HFF-Myc (cell line): ENCODE measurements at regions not wholly inside any gene's neighbourhood (a gene's known extent, or its start where the extent isn't known, plus 50 kb on each side); places are given as distances from the start of the nearest gene placed in this dataset.

Experiments
- DNase-seq: peaks from one replicate; pipeline ENCODE4 v3.0.0-alpha.2; 2011; ENCODE audit warnings: low read depth; ENCODE audit errors: extremely low read depth
- H3K4me3 ChIP-seq: replicated peaks from 2 replicates; pipeline ENCODE4 v1.5.1; 2011; ENCODE audit warnings: low read depth, mild to moderate bottlenecking, control low read depth, low read length
- CTCF ChIP-seq: IDR thresholded peaks from 2 replicates; pipeline ENCODE4 v1.5.1; 2012; ENCODE audit warnings: mild to moderate bottlenecking, low read depth, low read length, control low read depth; ENCODE audit errors: missing control alignments

DNA sequence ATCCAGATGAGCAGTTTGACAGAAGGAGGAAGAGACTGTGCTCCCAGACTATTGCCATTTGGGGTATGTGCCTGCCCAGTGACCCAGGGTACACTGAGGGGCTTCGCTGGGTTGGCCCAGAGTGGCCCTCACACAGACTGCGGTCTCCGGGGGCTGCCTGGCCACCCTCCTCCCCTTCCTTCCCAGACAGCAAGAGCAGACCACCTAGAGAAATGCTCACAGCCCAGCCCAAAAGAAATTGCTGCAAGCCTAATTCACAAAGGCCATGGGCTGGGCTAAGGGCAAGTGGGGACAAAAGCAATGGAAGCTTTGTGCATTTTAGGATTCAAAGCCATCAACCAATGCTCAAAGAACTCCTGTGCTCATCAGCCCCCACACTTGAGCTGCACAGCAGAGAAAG lies 277.6 kb downstream of the CDC5L start:
- TF ChIP-seq CTCF, result no peak

GRCh38 chr6:44665683-44666082 lies 278.2 kb downstream of the CDC5L start:
- no peak for TF ChIP-seq CTCF
- H3K4me3 ChIP-seq, result no peak overlapping the region
- no peak for DNase-seq

More for the DNA sequence above, 277.6 kb downstream of the CDC5L start:
- H3K4me3 ChIP-seq, result no peak overlapping the region
- no peak for DNase-seq

DNA sequence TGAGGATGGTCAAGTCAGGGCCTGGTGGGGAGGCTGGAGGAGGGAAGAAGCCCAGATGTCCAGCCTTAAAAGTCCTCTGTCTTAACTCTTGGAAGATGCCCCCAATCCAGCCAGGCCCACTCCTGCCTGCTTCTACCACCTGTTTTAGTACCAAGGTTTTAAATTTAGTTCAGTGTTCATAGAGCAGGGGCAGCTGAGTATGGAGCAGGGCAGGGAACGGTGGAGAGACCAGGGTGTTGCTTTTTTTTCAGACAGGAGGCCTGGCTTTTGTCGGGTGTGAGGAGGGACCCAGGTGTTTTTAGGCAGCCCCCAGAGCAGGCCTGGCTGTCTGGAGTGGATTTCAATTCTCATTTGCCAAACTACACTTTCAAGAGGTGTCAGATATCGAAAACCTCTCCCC lies 278.8 kb downstream of the CDC5L start:
- DNase-seq, result no peak
- no peak overlapping the region for H3K4me3 ChIP-seq
- no peak for TF ChIP-seq CTCF

DNA sequence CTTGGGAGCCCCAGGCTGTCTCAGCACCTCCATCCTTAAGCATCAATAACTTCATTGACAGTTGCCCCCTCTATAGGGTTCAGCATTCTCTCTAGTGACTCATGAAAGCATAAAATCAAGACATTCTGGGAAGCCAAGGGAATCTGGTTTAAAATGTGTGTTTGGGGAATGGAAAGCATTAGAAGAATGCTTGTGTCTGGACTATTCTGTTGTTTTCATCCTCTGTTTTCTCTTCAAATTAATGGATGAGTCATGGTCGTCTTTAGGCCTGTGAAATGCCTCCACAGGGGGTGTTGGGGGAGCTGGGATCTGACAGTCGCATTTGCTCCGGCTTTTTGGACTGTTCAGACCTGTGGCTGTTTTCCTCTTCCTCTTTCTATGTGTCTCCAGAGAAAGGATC lies 279.7 kb downstream of the CDC5L start:
- DNase-seq, result peak; percentile 78
- no peak for TF ChIP-seq CTCF
- no peak overlapping the region for H3K4me3 ChIP-seq

- H3K4me3 ChIP-seq, result no peak overlapping the region
- no peak for DNase-seq
- TF ChIP-seq CTCF, result peak; percentile 65
Observed at GRCh38 chr6:44667668-44668390, 280.3 kb downstream of the CDC5L start.

DNA sequence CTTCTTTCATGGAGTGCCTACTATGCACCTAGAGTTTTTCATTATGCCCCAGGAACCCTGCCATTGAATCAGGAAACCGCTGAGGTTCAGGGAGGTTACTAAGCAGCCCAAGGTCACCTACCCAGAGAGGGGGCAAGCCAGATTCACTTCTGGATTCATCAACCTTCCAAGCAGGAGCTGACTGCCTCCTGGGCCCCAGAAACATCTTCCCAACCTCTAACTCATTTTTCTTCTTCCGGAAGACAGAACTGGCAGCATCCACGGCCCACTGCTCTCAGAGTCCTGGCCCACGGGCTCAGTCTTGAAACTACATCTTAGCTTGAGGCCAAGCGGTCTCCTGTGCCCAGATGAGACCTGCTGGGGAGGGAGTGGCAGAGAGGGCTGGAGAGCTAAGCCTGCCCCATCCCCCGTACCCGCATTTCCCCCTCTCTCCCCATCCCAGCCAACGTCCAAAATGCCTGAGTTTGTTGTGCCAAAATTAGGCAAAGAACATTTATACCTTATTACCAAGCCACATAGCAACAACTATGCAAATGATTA lies 281.0 kb downstream of the CDC5L start:
- no peak for DNase-seq

More for the DNA sequence above, 281.0 kb downstream of the CDC5L start:
- TF ChIP-seq CTCF, result no peak
- H3K4me3 ChIP-seq, result no peak overlapping the region
